GM13976 (cell line): ENCODE measurements at regions not wholly inside any gene's neighbourhood (a gene's known extent, or its start where the extent isn't known, plus 50 kb on each side); places are given as distances from the start of the nearest gene placed in this dataset.
"Not testable (repeated sequence)": the region's sequence is repeated elsewhere in the genome, so short reads cannot be mapped to it uniquely, and the experiment has no call there.

Experiments used
- DNase-seq: peaks from one replicate; pipeline ENCODE4 v3.0.0; 2012; ENCODE audit warnings: low spot score
- in situ Hi-C: fragments of 300-500 bp; cut with MboI; formaldehyde crosslinking; loops from one replicate; pipeline ENCODE4 v1.12.0; 2022; ENCODE audit warnings: low sequenced_read_pairs, mixed read lengths, inconsistent platforms; ENCODE audit not compliant: unreplicated experiment
- TF ChIP-seq, protein P1 (sequence below): IDR thresholded peaks from 2 replicates; pipeline ENCODE4 v1.5.1; 2012; ENCODE audit warnings: borderline replicate concordance, mild to moderate bottlenecking; ENCODE audit not compliant: insufficient read depth; ENCODE audit errors: extremely low read depth, missing control alignments, control extremely low read depth

DNA sequence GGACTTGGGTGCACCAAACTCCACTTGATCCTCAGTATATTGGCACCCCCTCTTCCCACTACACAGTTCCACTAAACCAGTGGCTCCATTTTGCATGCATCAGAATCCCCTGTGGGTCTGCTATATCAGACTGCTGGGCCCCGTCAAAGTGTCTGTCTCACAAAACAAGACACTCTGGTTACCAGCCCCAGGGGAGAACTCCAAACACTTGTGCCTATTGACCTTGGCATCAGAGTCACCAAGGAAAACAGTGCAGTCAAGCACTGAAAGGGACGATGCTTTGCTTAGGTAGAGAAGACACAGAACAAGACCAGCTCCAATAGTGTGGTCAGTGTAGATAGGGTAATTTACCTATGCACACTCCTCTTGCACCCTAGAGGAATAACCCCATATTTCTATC, 205.8 kb upstream of the RAI14 start:
- in situ Hi-C loops = loop anchor here (25.0 kb wide), 1 partner anchor 1013 kb away; the partner anchor contains the start of gene TARS1
- TF ChIP-seq, protein P1, sequence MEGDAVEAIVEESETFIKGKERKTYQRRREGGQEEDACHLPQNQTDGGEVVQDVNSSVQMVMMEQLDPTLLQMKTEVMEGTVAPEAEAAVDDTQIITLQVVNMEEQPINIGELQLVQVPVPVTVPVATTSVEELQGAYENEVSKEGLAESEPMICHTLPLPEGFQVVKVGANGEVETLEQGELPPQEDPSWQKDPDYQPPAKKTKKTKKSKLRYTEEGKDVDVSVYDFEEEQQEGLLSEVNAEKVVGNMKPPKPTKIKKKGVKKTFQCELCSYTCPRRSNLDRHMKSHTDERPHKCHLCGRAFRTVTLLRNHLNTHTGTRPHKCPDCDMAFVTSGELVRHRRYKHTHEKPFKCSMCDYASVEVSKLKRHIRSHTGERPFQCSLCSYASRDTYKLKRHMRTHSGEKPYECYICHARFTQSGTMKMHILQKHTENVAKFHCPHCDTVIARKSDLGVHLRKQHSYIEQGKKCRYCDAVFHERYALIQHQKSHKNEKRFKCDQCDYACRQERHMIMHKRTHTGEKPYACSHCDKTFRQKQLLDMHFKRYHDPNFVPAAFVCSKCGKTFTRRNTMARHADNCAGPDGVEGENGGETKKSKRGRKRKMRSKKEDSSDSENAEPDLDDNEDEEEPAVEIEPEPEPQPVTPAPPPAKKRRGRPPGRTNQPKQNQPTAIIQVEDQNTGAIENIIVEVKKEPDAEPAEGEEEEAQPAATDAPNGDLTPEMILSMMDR = no peak
- no peak for DNase-seq

DNA sequence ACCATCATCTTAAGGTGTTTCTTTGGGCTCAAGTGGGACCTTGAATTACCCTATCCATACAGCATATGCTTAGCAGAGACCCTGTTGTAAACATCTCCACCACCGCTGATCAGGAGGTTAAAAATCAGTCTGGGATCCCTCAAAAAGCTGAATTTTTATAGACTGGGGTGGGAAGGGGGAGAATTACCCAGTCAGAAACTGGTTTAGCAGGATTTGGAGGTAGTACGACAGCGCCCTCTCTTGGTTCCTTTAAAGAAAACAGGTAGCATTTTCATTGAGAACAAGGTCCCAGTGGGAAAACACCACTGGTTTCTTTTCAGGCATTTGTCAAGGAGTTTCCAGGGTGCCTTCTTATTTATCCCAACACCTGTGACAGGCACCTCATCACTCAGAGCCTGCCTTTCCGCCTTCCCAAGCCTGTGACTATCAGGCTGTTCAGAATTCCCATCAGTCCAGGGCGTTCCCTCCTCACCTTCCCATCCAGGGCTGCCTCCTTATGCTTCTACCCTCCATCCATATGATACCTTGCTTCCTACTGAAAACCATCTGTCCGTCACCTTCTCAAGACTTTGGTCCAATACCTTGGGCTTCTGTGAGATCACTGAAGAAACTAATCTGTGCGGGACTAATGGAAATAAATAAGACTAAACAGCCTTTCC, 203.8 kb upstream of the RAI14 start:
- in situ Hi-C loops = loop anchor here (25.0 kb wide), 1 partner anchor 1015 kb away; the partner anchor contains the start of gene TARS1
- no peak for DNase-seq
- TF ChIP-seq, protein P1 = no peak

DNA sequence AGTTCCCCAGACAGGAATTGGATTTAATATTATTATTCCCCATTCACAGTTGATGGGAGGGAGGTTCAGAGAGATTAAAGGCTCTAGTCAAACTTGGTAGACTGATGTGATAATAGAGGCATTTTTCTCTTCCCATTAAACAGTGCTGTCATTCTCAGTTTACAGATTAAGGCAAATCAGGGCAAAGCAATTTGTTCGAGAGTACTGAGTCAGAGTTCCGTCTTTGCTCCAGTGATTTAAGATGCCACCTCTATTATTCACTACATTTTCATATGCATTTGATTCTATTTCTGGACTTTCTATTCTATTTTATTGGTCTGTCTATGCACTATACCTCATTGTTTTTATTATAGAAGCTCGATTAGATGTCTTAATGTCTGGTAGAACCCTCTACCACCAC, 201.0 kb upstream of the RAI14 start:
- DNase-seq = no peak
- TF ChIP-seq, protein P1 = no peak
- in situ Hi-C loops = loop anchor here (25.0 kb wide), 1 partner anchor 1018 kb away; the partner anchor contains the start of gene TARS1

DNA sequence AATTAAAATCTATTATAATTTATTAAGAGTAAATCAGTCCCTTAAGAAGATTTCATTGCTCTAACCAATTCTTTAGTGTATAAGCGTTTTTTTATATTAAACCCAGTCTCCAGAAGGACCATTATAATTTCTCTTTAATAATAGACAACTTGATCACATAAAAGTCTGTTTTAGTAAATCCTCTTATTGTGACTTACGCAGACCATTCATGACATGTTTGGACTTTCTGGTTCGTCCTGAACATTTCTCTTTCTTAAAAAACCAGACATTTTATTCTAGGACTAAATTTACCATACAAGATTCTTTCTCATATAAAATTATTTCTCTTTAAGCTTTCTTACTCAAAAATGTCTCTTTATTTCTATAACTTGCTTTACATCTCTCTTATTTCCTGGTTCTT, 196.2 kb upstream of the RAI14 start:
- DNase-seq = no peak
- in situ Hi-C loops = loop anchor here (10.0 to 25.0 kb wide), 2 partner anchors 455 to 1023 kb away; partner anchors contain the start of genes AMACR and TARS1
- TF ChIP-seq, protein P1 = no peak

DNA sequence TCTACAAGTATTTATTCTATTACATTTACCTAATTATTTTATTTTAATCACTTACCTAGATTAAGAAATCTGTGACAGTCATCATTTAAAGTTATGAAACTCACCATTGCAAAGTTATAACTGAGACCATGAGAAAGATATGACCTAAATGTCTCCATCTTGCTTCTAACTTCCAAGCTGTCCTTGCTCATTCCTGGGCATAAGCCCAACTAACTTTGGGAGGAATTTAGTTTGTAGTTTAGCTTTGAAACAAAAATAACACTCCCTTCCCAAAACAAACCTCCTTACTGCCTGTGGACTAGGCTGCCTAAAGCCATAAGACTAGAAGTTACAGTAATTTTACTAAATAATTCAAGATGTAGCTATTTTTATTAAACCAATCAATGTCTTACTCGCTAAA, 195.6 kb upstream of the RAI14 start:
- DNase-seq = no peak
- in situ Hi-C loops = loop anchor here (10.0 to 25.0 kb wide), 2 partner anchors 456 to 1023 kb away; partner anchors contain the start of genes AMACR and TARS1

DNA sequence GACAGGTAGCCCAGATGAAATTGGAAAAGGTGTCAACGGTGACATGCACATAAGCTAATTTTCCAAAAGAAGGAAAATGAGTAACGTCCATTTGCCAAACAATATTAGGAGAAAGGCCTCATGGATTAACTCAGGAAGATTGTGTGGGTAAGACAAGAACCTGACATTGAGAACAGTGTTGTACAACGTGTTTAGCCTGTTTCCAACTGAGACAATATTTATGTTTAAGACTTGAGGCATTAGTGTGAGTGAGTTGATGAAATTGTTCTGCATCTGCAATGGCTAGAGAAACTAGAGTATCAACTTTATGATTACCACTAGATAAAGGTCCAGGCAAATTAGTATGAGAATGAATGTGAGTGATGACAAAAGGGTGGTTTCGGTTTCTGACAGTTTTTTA, 191.3 kb upstream of the RAI14 start:
- no peak for DNase-seq
- in situ Hi-C loops = loop anchor here (10.0 to 25.0 kb wide), 2 partner anchors 460 to 1028 kb away; partner anchors contain the start of genes AMACR and TARS1
- TF ChIP-seq, protein P1 = no peak

More for the DNA sequence above, 195.6 kb upstream of the RAI14 start:
- TF ChIP-seq, protein P1 = no peak

DNA sequence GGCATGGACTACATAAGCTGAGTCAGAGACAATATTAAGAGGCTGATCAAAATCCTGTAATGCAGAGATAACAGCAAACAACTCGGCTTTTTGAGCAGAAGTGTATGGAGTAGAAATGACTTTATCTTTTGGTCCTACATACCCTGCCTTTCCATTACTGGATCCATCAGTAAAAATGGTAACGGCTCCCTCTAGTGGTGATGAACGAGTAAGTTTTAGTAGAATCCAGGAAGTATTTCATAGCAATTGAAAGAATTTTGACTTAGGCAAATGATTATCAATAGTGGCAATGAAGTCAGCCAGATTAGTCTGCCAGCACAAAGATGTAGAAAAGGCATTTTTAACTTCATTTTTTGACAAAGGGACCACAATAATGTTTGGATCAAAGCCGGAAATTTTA, 190.8 kb upstream of the RAI14 start:
- DNase-seq = not testable (repeated sequence)
- in situ Hi-C loops = loop anchor here (10.0 to 25.0 kb wide), 2 partner anchors 460 to 1028 kb away; partner anchors contain the start of genes AMACR and TARS1

DNA sequence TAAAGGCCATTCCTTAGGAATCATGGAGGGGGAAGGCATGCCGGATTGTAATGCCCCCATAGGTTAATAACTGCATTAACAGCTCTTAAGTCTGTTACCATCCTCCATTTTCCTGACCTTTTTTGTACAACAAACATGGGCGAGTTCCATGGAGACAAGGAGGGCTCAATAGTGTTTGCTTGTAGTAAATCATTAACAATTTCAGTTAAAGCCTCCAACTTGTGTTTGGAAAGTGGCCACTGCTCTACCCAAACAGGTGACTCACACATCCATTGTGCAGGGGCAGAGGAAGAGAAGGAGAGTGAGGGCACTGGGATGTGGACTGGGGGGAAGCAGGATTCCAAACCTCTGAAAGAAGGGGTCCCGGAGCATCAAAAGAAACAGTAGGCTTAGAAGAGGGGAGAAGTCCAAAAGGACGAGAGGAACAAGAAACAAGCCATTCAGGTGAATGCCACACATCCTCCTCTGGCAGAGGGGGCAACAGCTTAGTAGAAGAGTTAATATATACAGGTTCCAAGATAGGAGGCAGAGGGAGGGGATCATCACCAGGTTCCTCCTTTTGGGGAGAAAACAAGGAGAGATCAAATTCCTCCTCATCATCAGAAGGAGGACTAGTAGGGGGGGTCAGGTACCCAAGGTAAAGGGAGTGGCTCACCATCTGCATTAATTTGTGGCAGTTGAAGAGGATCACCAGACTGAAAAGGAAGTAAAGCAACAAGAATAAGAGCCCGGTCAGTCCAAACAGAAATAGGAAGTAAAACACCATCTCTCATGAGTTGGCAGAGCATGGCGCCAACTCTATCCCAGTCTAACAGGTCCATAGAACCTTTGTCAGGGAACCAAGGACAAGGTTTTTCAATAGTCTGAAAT, 189.4 kb upstream of the RAI14 start:
- in situ Hi-C loops = loop anchor here (10.0 to 25.0 kb wide), 2 partner anchors 462 to 1029 kb away; partner anchors contain the start of genes AMACR and TARS1
- DNase-seq = not testable (repeated sequence)
